ENCODE measurements at regions not wholly inside any gene's neighbourhood (a gene's known extent, or its start where the extent isn't known, plus 50 kb on each side); places are given as distances from the start of the nearest gene placed in this dataset.

- TF ChIP-seq, protein P1, sequence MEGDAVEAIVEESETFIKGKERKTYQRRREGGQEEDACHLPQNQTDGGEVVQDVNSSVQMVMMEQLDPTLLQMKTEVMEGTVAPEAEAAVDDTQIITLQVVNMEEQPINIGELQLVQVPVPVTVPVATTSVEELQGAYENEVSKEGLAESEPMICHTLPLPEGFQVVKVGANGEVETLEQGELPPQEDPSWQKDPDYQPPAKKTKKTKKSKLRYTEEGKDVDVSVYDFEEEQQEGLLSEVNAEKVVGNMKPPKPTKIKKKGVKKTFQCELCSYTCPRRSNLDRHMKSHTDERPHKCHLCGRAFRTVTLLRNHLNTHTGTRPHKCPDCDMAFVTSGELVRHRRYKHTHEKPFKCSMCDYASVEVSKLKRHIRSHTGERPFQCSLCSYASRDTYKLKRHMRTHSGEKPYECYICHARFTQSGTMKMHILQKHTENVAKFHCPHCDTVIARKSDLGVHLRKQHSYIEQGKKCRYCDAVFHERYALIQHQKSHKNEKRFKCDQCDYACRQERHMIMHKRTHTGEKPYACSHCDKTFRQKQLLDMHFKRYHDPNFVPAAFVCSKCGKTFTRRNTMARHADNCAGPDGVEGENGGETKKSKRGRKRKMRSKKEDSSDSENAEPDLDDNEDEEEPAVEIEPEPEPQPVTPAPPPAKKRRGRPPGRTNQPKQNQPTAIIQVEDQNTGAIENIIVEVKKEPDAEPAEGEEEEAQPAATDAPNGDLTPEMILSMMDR (IDR thresholded peaks at IDR 0.05), result no peak
- TF ChIP-seq POLR2A (IDR thresholded peaks at IDR 0.05), result no peak
Observed at GRCh38 chrY:8652445-8652844, 684.8 kb upstream of the TSPY4 start.

Measured in body of pancreas (tissue), 4 donors.